Activated CD4-positive, alpha-beta memory T cell treated with anti-CD3 and anti-CD28 coated beads, Interleukin-2, amount 10 ng/mL, durations not matched to agents 7 days and 5 days (primary cell): ENCODE measurements at regions not wholly inside any gene's neighbourhood (a gene's known extent, or its start where the extent isn't known, plus 50 kb on each side); places are given as distances from the start of the nearest gene placed in this dataset.

ENCODE experiments used
- CTCF ChIA-PET: fragments of 350-600 bp; sonication (Branson Sonifier 250); formaldehyde crosslinking; loops from one replicate; lab custom pipeline; 2021; ENCODE audit warnings: antibody characterized with exemption, inconsistent platforms; lab: Charles Lee
- POLR2A ChIA-PET: fragments of 350-600 bp; sonication (Branson Sonifier 250); formaldehyde crosslinking; loops from one replicate; lab custom pipeline; 2021; ENCODE audit warnings: antibody characterized with exemption; lab: Charles Lee
- DNase-seq: peaks from one replicate; pipeline ENCODE4 v3.0.0-alpha.2; 2020
- H3K27ac Mint-ChIP-seq: one replicate; pipeline ENCODE4 v1.8.0; 2021; ENCODE audit warnings: mild to moderate bottlenecking, mixed read lengths
- H3K27me3 Mint-ChIP-seq: one replicate; pipeline ENCODE4 v1.8.0; 2021; ENCODE audit warnings: mixed read lengths
- H3K36me3 Mint-ChIP-seq: one replicate; pipeline ENCODE4 v1.8.0; 2021; ENCODE audit warnings: low read depth, mixed read lengths
- H3K4me1 Mint-ChIP-seq: one replicate; pipeline ENCODE4 v1.8.0; 2021; ENCODE audit warnings: mixed read lengths
- H3K4me3 Mint-ChIP-seq: one replicate; pipeline ENCODE4 v1.8.0; 2021; ENCODE audit warnings: mild to moderate bottlenecking, mixed read lengths
- H3K9me3 Mint-ChIP-seq: one replicate; pipeline ENCODE4 v1.8.0; 2021; ENCODE audit warnings: mixed read lengths

- Mint-ChIP-seq H3K9me3 (no peaks in the 10 kb centered on the region), H3K4me3 (no peak overlapping the region)
Measured at GRCh38 chr15:88403351-88403791, 63.8 kb downstream of the MRPL46 start.

DNA sequence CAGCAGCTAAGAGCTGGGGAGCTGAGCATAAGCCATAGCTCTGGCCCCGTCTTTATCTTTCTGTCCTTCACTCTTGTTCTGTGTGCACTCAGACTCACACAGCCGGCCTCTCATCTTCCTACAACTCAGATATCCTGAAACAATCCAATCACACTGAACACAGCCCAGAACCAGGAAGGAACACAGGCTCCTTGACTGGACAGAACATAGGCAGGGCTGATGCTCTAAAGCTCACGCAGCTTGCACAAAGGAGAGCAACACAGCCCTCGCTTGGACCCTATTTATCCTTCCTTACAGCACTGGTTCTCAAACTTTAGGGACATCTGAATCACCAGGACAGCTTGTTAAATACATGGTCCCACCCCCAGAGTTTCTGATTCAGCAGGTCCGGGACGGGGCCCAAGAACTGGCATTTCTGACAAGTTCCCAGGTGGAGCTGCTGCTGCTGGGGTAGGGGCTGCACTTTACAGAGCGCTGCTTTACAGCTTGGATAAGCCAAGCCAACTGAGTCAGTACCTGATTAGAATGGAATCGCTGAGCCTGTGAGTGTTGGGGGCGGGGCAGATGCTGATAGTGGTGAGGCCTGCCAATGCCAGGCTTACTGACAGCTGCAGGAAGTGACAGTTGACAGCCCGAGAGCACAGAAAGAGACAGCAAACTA lies 65.1 kb downstream of the MRPL46 start:
- Mint-ChIP-seq H3K4me1 (no peaks in the 10 kb centered on the region), H3K27ac (no peak overlapping the region), H3K4me3 (no peak overlapping the region), H3K36me3 (no peaks in the 10 kb centered on the region), H3K9me3 (no peaks in the 10 kb centered on the region), H3K27me3 (peaks cover 20% of the 10 kb centered on the region)
- no peak for DNase-seq
- CTCF ChIA-PET: no interaction called here
- POLR2A ChIA-PET: no interaction called here

More at GRCh38 chr15:88403351-88403791, 63.8 kb downstream of the MRPL46 start:
- no peaks in the 10 kb centered on the region for H3K4me1 Mint-ChIP-seq
- DNase-seq: no peak
- CTCF ChIA-PET: no interaction called here
- POLR2A ChIA-PET: no interaction called here
- H3K27ac Mint-ChIP-seq: no peak overlapping the region
- peaks cover 24% of the 10 kb centered on the region for H3K27me3 Mint-ChIP-seq
- H3K36me3 Mint-ChIP-seq: no peaks in the 10 kb centered on the region

DNA sequence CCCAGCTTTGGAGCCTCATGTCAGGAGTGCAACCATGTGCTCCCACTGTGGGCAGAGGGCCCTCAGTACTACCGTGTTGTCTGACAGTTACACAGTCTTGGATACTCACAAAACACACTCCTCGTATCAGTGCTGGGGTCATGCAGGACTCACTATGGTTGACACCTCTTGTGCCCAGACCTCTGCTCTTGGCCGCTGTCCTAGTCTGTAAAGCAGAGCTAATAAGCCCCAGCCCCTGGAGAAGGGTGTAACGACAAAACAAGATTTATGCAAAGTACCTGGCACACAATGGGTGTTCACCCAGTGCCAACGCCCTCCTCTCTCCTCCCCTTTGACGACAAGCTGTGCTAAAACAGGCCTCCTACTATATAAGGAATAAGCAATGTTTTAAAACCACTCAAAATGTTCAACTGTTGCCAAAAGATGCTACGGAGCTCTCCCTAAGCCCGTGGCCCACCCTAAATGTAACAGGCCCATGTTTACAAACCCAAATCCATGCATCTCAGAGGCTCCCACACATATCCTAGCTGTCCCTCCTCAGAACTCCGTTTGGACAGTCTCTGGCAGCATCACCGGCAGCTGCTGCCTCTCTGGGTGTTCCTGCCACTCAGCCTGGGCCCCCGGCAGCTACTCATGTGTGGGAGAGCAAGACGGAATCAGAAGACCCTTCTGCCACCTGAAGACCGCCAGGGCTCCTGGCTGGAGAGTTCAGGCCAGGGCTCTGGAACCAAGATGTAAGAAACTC lies 65.8 kb downstream of the MRPL46 start:
- POLR2A ChIA-PET: no interaction called here
- Mint-ChIP-seq H3K27ac (no peak overlapping the region), H3K4me1 (no peaks in the 10 kb centered on the region), H3K36me3 (no peaks in the 10 kb centered on the region), H3K4me3 (no peak overlapping the region), H3K27me3 (peaks cover 19% of the 10 kb centered on the region), H3K9me3 (no peaks in the 10 kb centered on the region)
- DNase-seq: no peak
- CTCF ChIA-PET: no interaction called here

- POLR2A ChIA-PET: no interaction called here
Measured at GRCh38 chr15:88400591-88401250, 66.5 kb downstream of the MRPL46 start.

DNA sequence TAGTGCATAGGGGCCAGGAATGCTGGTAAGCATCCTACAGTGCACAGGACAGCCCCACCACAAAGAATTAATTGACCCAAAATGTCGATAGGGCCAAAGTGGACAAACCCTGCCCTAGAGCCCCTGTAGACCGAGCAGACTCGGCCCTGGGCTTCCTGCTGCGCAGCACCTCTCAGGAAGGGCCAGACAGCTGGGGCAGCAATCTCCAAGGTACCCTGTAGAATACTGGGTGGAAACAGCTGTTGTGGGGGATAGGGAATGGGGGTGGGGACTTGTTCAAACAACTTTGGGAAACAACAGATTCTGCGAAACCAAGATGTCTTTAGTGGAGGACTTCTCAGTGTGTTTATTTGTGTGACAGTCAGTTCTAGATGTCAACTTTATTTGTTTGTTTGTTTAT lies 67.1 kb downstream of the MRPL46 start:
- ChIA-PET CTCF (no interaction called here), POLR2A (no interaction called here)
- Mint-ChIP-seq H3K4me3 (no peak overlapping the region), H3K9me3 (no peaks in the 10 kb centered on the region), H3K27ac (no peak overlapping the region), H3K27me3 (peaks cover 17% of the 10 kb centered on the region), H3K36me3 (no peaks in the 10 kb centered on the region), H3K4me1 (no peaks in the 10 kb centered on the region)
- DNase-seq: no peak

More at GRCh38 chr15:88400591-88401250, 66.5 kb downstream of the MRPL46 start:
- Mint-ChIP-seq H3K4me1 (no peaks in the 10 kb centered on the region), H3K27ac (no peak overlapping the region), H3K4me3 (no peak overlapping the region), H3K9me3 (no peaks in the 10 kb centered on the region), H3K27me3 (peaks cover 21% of the 10 kb centered on the region), H3K36me3 (no peaks in the 10 kb centered on the region)
- CTCF ChIA-PET: no interaction called here
- DNase-seq: no peak

GRCh38 chr15:88399021-88399685 lies 68.0 kb downstream of the MRPL46 start:
- no peak overlapping the region for H3K4me3 Mint-ChIP-seq
- no peaks in the 10 kb centered on the region for H3K9me3 Mint-ChIP-seq
- CTCF ChIA-PET: no interaction called here

GRCh38 chr15:88398011-88398410 lies 69.2 kb downstream of the MRPL46 start:
- CTCF ChIA-PET: no interaction called here
- DNase-seq: no peak
- Mint-ChIP-seq H3K4me1 (no peaks in the 10 kb centered on the region), H3K27me3 (peaks cover 13% of the 10 kb centered on the region), H3K36me3 (no peaks in the 10 kb centered on the region), H3K27ac (no peak overlapping the region), H3K4me3 (no peak overlapping the region), H3K9me3 (no peaks in the 10 kb centered on the region)
- POLR2A ChIA-PET: no interaction called here

More at GRCh38 chr15:88399021-88399685, 68.0 kb downstream of the MRPL46 start:
- H3K27ac Mint-ChIP-seq: no peak overlapping the region
- no peaks in the 10 kb centered on the region for H3K4me1 Mint-ChIP-seq
- DNase-seq: no peak
- peaks cover 16% of the 10 kb centered on the region for H3K27me3 Mint-ChIP-seq
- POLR2A ChIA-PET: no interaction called here
- H3K36me3 Mint-ChIP-seq: no peaks in the 10 kb centered on the region

DNA sequence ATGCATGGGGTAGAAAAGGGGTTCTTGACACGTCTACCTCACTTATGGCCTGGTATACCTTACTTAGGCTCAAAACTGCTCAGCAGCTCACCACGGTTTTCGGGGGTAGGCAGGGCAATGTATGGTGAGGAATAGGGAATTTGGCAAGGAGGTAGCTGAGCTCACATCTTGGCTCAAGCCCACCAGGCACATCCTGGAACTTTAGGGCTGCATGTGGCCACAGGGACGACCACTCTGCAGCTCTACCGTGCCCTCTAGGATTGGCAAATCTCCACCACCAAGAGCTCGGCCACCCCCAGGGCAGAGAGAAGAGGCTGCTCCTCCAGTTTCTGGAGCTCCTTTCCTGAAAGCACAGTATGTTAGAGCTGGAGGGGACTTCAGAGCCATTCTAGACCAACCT lies 69.7 kb downstream of the MRPL46 start:
- Mint-ChIP-seq H3K9me3 (no peaks in the 10 kb centered on the region), H3K27me3 (peaks cover 13% of the 10 kb centered on the region), H3K36me3 (no peaks in the 10 kb centered on the region), H3K4me1 (no peaks in the 10 kb centered on the region), H3K4me3 (no peak overlapping the region), H3K27ac (no peak overlapping the region)
- ChIA-PET CTCF (no interaction called here), POLR2A (no interaction called here)
- DNase-seq: no peak

DNA sequence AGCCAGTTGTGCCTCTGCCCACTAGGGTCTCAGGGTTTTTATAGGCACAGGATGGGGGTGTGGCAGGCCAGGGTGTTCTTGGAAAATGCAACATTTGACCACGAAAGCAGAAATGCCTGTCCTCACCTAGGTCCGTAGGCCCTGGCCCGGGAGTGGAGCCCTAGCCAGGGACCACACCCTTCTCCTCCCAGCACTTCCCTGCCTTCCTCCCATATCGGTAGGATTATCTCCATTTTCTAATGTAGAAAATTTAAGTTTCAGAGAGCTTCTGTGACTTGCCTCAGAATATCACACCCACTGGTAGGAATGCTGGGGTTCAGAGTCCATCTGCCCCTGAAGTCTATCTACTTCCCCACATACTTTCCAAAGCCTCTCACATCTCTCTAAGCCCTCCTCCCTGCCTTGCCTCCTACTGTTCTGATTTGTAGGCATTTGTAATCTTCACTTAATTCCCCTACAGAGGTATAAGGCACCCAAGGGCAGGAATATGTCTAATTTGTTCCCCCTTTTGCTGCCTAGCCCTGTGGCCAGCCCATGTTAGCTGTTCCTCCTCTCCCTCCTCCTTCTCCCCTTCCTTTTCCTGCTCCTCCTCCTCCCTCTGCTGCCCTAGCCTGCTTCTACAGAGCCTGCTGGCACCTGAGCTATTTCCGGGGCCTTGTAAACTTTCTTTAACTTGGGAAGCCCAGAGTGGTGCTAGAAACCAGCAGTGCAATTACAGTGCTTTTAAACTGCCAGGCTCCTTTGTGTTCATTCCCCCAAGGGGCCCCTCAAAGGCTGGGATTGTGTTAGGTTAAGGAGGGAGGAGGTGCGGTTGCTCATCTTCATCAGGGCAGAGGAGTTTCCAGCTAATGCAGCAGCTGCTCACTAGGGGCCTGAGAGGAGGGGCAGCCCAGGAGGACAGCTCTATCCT lies 71.1 kb downstream of the MRPL46 start:
- ChIA-PET POLR2A (no interaction called here), CTCF (no interaction called here)
- no peak overlapping the region for H3K4me3 Mint-ChIP-seq
- H3K27ac Mint-ChIP-seq: no peak overlapping the region
- no peaks in the 10 kb centered on the region for H3K9me3 Mint-ChIP-seq
- no peak for DNase-seq
- H3K36me3 Mint-ChIP-seq: no peaks in the 10 kb centered on the region
- H3K27me3 Mint-ChIP-seq: peaks cover 9% of the 10 kb centered on the region
- no peaks in the 10 kb centered on the region for H3K4me1 Mint-ChIP-seq

DNA sequence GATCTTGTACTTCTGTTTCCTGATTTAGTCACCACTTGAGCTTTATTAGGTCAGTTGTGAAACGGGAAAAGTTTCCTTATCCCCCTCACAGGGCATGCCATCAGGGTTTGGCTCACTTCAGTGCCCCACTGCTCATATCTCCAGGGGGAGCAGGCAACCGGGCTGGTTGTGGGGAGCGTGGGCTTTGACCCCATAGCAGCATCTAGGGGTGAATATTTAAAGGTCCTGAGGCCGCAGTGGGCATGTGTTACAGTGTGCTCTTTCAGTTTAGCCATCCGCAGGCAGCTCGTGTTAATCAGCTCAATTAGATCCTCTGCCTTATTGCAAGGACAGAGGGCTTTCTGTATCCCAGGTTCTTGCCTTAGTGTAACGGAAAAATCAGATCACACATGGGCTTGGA lies 71.9 kb downstream of the MRPL46 start:
- Mint-ChIP-seq H3K27me3 (peaks cover 9% of the 10 kb centered on the region), H3K27ac (no peak overlapping the region), H3K4me3 (no peak overlapping the region), H3K36me3 (no peaks in the 10 kb centered on the region), H3K4me1 (no peaks in the 10 kb centered on the region), H3K9me3 (no peaks in the 10 kb centered on the region)
- peak; percentile 1 for DNase-seq
- ChIA-PET POLR2A (no interaction called here), CTCF (no interaction called here)

DNA sequence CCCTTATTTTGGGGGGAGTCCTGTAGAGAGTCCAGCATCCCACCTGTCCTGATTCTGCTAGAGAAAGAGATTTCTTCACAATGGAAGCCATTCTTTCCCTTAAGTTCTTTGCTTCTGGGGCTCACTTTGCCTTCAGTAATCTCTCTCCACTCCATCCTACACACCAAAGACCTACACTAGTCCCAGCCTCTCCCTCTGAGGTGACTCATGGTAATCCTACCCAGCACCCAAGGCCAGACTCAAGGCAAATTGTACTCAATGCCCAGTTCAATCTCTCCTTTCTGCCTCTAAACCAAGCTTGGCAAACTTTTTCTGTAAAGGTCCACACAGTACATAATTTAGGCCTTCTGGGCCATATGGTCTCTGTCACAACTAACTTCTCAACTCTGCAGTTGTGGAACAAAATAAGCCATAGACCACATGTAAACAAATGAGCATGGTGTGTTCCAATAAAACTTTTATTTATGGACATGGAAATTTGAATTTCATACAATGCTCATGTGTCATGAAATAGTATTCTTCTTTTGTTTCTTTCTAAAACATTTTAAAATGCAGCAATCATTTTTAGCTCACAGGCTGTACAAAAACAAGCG lies 72.5 kb downstream of the MRPL46 start:
- Mint-ChIP-seq H3K27ac (no peak overlapping the region), H3K36me3 (no peaks in the 10 kb centered on the region), H3K27me3 (peaks cover 9% of the 10 kb centered on the region), H3K4me1 (no peaks in the 10 kb centered on the region), H3K4me3 (no peak overlapping the region), H3K9me3 (no peaks in the 10 kb centered on the region)
- POLR2A ChIA-PET: no interaction called here
- no peak for DNase-seq
- CTCF ChIA-PET: no interaction called here
